Keratinocyte (primary cell): ENCODE measurements at regions not wholly inside any gene's neighbourhood (a gene's known extent, or its start where the extent isn't known, plus 50 kb on each side); places are given as distances from the start of the nearest gene placed in this dataset.

Experiments
- DNase-seq: peaks from one replicate; pipeline ENCODE4 v3.0.0-alpha.2; 2011; ENCODE audit warnings: low read depth, missing footprints, low spot score
- FAIRE-seq: peaks from 2 replicates; lab custom pipeline; 2011; peaks lifted over from hg19 to GRCh38; lab: Jason Lieb, UNC
- H2AFZ ChIP-seq: 2 replicates; pipeline ENCODE4 v1.6.0; 2012; ENCODE audit warnings: low read length, control low read depth, inconsistent platforms; ENCODE audit not compliant: control insufficient read depth
- H3K27ac ChIP-seq: 2 replicates; pipeline ENCODE4 v1.5.1; 2011; ENCODE audit warnings: low read length; ENCODE audit not compliant: control insufficient read depth, insufficient read depth
- H3K27me3 ChIP-seq: 3 replicates; pipeline ENCODE4 v1.6.0; 2011; ENCODE audit warnings: low read length; ENCODE audit not compliant: control insufficient read depth, insufficient read depth; ENCODE audit errors: extremely low read depth
- H3K36me3 ChIP-seq, 2 experiments: 2 replicates in 1 of 2; 3 replicates in 1 of 2; pipeline ENCODE4 v1.5.1; 2011; ENCODE audit warnings: low read length in 2 of 2, mild to moderate bottlenecking in 1 of 2; ENCODE audit not compliant: control insufficient read depth in 2 of 2, insufficient read depth in 2 of 2; ENCODE audit errors: extremely low read depth in 1 of 2
- H3K4me1 ChIP-seq: 3 replicates; pipeline ENCODE4 v1.5.1; 2011; ENCODE audit warnings: low read length; ENCODE audit not compliant: control insufficient read depth, insufficient read depth; ENCODE audit errors: extremely low read depth
- H3K4me2 ChIP-seq: 3 replicates; pipeline ENCODE4 v1.6.0; 2011; ENCODE audit warnings: low read depth, low read length; ENCODE audit not compliant: control insufficient read depth, insufficient read depth; ENCODE audit errors: extremely low read depth
- H3K4me3 ChIP-seq, 3 experiments: fragments of 200-600 bp in 1 of 3; sonication (generic) in 1 of 3; 2 replicates in 2 of 3; 3 replicates in 1 of 3; pipeline ENCODE4 v1.5.1; 2011 to 2016; ENCODE audit warnings: low read length in 3 of 3, mild to moderate bottlenecking in 3 of 3, control low read depth in 2 of 3, inconsistent platforms in 1 of 3, low read depth in 1 of 3, mixed read lengths in 1 of 3, mixed run types in 1 of 3, moderate library complexity in 1 of 3; ENCODE audit not compliant: control insufficient read depth in 2 of 3, insufficient read depth in 2 of 3; ENCODE audit errors: extremely low read depth in 1 of 3
- H3K79me2 ChIP-seq: 2 replicates; pipeline ENCODE4 v1.6.0; 2012; ENCODE audit warnings: low read length; ENCODE audit not compliant: control insufficient read depth, insufficient read depth
- H3K9ac ChIP-seq: 3 replicates; pipeline ENCODE4 v1.6.0; 2011; ENCODE audit warnings: low read length; ENCODE audit not compliant: control insufficient read depth, insufficient read depth; ENCODE audit errors: extremely low read depth
- H3K9me1 ChIP-seq: 3 replicates; pipeline ENCODE4 v1.6.0; 2011; ENCODE audit warnings: low read length; ENCODE audit not compliant: control insufficient read depth, insufficient read depth; ENCODE audit errors: extremely low read depth
- H3K9me3 ChIP-seq: 2 replicates; pipeline ENCODE4 v1.5.1; 2012; ENCODE audit warnings: low read depth, low read length; ENCODE audit not compliant: control insufficient read depth
- H4K20me1 ChIP-seq: 3 replicates; pipeline ENCODE4 v1.6.0; 2011; ENCODE audit warnings: low read length; ENCODE audit not compliant: control insufficient read depth, insufficient read depth; ENCODE audit errors: extremely low read depth
- CTCF ChIP-seq, 3 experiments: IDR thresholded peaks in 1 of 3; conservative IDR thresholded peaks in 1 of 3; optimal IDR thresholded peaks in 1 of 3; 2 replicates in 2 of 3; 3 replicates in 1 of 3; pipeline versions ENCODE3 to v1.5.1; 2011; ENCODE audit warnings: low read length in 3 of 3, mild to moderate bottlenecking in 3 of 3, moderate library complexity in 2 of 3, control low read depth in 1 of 3, inconsistent platforms in 1 of 3; ENCODE audit not compliant: insufficient read depth in 2 of 3; ENCODE audit errors: extremely low read depth in 1 of 3
- EZH2 ChIP-seq: IDR thresholded peaks from one replicate; pipeline ENCODE4 v1.6.1; 2012; ENCODE audit warnings: inconsistent platforms, mild to moderate bottlenecking, low read length, moderate library complexity
- dilution Hi-C: fragments of 300-500 bp; cut with MboI; formaldehyde crosslinking; loops from one replicate; pipeline ENCODE4 v1.7.0; 2020; ENCODE audit warnings: low sequenced_read_pairs; ENCODE audit not compliant: extremely low pct_ligation_motif_present

DNA sequence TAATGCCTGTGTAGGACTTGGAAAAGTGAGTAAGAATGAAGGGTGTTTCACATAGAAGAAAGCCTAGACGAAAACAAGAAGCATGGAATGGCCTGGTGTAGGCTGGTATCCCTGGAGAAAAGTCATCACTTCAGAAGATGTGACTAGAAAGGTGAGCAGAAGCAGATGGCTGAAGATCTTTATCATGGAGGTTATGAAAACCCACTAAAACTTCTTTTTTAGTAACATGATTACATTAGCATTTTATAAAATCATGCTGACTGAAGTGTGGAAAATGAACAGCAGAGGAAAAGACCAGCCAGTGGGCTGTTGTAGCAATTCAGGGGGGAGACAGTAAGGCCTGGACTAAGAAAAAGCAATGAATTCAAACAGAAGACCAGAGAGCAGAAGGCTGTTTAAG is 114.5 kb upstream of the G2E3 start:
- H3K27ac ChIP-seq: no peak overlapping the region
- no peaks in the 10 kb centered on the region for H3K27me3 ChIP-seq
- H4K20me1 ChIP-seq: no peaks in the 10 kb centered on the region
- no peaks in the 10 kb centered on the region for H3K79me2 ChIP-seq
- no peaks in the 10 kb centered on the region for H3K9me3 ChIP-seq
- H3K9me1 ChIP-seq: no peaks in the 10 kb centered on the region
- H3K4me3 ChIP-seq: no peak overlapping the region
- TF ChIP-seq CTCF (optimal IDR thresholded peaks at IDR 0.05 in 1 of 3, IDR thresholded peaks at IDR 0.05 in 1 of 3, conservative IDR thresholded peaks at IDR 0.05 in 1 of 3; ENCODE audit: extremely low read depth in 1 of 3, insufficient read depth in 2 of 3, low read length in 3 of 3) (no peak), EZH2 (no peak)
- no peak overlapping the region for H2AFZ ChIP-seq
- FAIRE-seq (no peak), DNase-seq (no peak)
- no peak overlapping the region for H3K9ac ChIP-seq
- H3K36me3 ChIP-seq: no peaks in the 10 kb centered on the region
- dilution Hi-C loops: no loop called here
- no peak overlapping the region for H3K4me2 ChIP-seq
- no peaks in the 10 kb centered on the region for H3K4me1 ChIP-seq

DNA sequence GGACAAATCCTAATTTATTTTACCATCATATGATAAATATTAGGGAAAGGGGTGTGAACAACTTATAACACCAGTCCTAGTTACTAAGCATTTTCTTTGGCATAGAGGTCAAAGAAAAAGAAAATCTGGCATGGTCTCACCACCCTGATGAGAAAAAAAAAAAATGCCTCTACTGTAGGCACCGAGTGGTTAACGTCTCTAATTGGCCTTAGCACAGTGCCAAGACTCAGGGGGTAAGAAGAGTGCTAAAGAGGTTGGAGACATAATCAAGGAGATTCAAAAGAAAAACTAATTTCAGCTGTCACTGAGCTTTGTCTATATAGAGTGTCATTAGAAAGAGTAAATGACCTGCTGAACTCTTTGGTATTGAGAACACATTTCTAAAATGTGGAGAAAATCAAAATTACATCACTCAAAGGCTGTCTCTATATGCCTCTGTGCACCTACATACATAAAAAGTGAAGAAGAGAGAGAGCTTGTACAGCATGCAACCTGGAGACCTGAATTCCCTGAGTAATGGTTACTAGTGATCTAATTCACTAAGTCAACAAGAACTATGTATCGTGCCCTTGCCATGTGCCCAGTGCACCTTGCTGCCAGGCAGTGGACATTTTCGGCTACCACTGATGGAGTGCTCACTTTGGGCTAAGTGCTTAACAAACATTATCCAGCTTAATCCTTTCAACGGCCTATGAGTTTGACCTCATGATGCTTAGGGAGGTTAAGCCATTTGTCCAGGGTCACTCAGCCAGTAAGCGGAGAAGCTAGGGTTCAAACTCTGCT is 113.8 kb upstream of the G2E3 start:
- TF ChIP-seq CTCF (optimal IDR thresholded peaks at IDR 0.05 in 1 of 3, IDR thresholded peaks at IDR 0.05 in 1 of 3, conservative IDR thresholded peaks at IDR 0.05 in 1 of 3; ENCODE audit: extremely low read depth in 1 of 3, insufficient read depth in 2 of 3, low read length in 3 of 3) (no peak), EZH2 (no peak)
- dilution Hi-C loops: no loop called here
- Histone ChIP-seq H3K4me1 (no peaks in the 10 kb centered on the region), H3K9me1 (no peaks in the 10 kb centered on the region), H3K9ac (no peak overlapping the region), H3K79me2 (no peaks in the 10 kb centered on the region), H3K36me3 (no peaks in the 10 kb centered on the region), H3K27ac (no peak overlapping the region), H2AFZ (no peak overlapping the region), H3K4me2 (no peak overlapping the region), H4K20me1 (no peaks in the 10 kb centered on the region), H3K9me3 (no peaks in the 10 kb centered on the region), H3K27me3 (no peaks in the 10 kb centered on the region), H3K4me3 (no peak overlapping the region)
- DNase-seq: no peak
- no peak for FAIRE-seq
